Cerebellar cortex (tissue), 1 donor: ENCODE measurements at regions not wholly inside any gene's neighbourhood (a gene's known extent, or its start where the extent isn't known, plus 50 kb on each side); places are given as distances from the start of the nearest gene placed in this dataset.

ENCODE experiments used
- DNase-seq: peaks from one replicate; pipeline ENCODE4 v3.0.0-alpha.2; 2015; ENCODE audit warnings: low spot score

- DNase-seq = no peak
Measured at GRCh38 chr17:77854759-77855745, 103.5 kb upstream of the TNRC6C start.

GRCh38 chr17:77856551-77857305, 101.8 kb upstream of the TNRC6C start:
- DNase-seq = no peak

DNA sequence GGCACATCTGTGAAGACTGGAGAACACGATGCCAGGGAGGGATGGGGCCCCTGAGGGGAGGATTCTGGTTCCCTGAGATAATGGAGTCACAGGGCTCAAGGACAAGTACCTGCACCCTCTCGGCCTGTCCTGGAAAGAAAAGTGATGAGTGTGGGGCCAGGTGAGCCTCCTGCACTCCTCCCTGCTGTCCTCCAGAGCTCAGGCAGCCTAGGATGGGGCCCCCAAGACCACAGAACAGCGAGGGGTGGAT, 101.3 kb upstream of the TNRC6C start:
- DNase-seq = no peak

DNA sequence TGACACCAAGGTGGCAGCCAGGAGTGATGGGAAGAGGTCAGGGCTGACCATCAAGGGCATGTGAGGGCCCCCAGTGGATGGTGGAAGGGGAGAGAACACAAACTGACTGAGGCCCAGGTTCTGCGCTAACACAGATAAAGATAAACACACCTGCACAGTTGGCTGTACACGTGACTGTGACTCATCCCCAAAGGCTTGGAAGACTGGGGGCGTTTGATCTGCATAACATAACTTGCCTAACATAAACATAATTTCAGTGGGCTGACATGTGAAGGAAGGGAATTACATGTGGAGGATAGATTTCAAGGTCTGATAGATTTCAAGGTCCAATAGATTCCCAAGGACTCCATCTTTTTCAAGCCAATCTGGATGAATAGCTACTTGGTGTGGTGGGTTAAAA, 100.9 kb upstream of the TNRC6C start:
- no peak for DNase-seq

GRCh38 chr17:77858291-77859034, 100.0 kb upstream of the TNRC6C start:
- no peak for DNase-seq

- no peak for DNase-seq
Measured at GRCh38 chr17:77859035-77859810, 99.3 kb upstream of the TNRC6C start.

DNA sequence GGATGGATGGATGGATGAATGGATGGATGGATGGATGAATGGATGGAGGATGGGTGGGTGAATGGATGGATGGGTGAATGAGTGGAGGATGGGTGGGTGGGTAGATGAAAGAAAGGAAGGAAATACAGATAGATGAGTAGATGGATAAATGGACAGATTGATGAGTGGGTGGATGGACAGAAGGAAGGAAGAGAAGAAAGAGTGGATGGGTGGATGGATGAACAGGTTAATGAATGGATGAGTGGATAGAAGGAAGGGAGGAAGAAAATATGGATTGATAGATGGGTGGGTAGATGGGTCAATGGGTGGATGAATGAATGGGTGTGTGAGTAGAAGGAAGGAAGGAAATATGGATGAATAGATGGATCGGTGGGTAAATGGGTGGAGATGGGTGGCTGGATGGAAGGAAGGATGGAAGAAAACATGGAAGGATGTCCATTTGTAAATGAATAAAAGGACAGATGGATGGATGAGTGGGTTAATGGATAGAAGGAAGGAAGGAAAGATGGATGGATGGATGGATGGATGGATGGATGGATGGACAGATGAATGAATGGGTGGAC, 97.3 kb upstream of the TNRC6C start:
- no peak for DNase-seq

- DNase-seq = no peak
Measured at GRCh38 chr17:77861981-77862645, 96.4 kb upstream of the TNRC6C start.

GRCh38 chr17:77862890-77863813, 95.4 kb upstream of the TNRC6C start:
- DNase-seq = no peak

DNA sequence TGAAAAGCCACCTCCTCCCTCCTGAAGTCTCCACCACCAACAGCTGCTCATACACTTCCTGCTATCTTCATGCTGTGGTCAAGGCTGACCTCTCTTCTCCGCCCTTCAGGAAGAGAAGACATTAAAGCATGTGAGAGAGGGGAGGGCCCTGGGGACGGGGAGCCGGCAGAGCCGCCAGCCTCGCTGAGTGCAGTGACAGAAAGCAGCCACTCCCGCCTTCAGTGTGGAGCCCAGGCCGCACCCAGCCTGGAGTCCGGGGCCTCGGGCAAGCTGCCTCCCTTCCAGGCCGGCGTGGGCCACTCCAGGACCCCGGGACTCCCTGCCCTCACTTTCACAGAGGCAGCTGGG, 94.7 kb upstream of the TNRC6C start:
- no peak for DNase-seq

- no peak for DNase-seq
Measured at GRCh38 chr17:77864234-77865111, 94.0 kb upstream of the TNRC6C start.

- DNase-seq = no peak
Measured at GRCh38 chr17:77865112-77865611, 93.3 kb upstream of the TNRC6C start.

- no peak for DNase-seq
Measured at GRCh38 chr17:77865716-77866115, 92.8 kb upstream of the TNRC6C start.

DNA sequence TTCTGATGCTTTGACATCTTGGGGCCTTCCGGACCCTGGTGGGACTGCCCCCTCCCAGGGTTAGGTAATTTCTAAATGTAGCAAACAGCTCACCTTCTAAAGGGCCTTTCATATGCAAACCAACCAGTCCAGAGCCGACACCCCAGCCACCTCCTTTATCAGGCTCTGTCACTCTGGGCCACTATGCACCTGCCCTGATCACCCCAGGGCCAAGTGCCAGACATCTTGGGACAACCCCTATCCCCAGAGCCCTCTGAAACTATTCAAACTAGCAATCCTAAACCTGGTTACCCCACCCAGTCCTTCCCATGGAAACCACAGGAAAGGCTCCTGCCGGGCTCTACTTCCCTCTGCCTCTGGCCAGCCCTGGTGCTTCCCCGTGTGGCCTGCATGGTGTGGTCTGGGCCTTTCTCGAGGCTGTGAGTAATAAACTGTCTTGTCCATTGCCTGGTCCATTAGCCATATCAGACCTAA, 91.2 kb upstream of the TNRC6C start:
- DNase-seq = no peak

GRCh38 chr17:77867976-77868713, 90.4 kb upstream of the TNRC6C start:
- no peak for DNase-seq

GRCh38 chr17:77869041-77869599, 89.4 kb upstream of the TNRC6C start:
- DNase-seq = no peak

DNA sequence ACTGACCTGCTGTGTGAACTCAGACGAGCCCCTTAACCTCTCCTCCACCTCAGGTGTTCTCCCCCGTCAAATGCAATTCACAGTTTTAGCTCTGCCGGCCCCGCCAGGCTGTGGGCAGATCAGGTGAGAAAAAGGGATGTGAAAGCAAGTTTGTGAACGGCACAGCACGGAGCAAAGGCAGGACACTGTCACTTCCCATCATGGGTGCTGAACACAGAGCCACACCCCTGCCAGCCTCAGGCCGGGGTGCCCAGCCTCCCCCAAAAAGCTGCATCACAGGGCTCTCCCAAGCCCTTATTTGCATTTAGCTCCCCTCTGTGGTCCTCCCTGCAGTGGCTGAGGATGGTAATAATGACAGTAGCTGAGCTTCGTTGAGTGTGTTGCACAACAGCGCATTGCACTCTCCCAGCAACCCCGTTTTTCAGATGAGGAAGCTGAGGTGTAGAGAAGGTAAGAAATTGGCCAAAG, 88.8 kb upstream of the TNRC6C start:
- no peak for DNase-seq
